GM23248 (cell line): ENCODE measurements at regions not wholly inside any gene's neighbourhood (a gene's known extent, or its start where the extent isn't known, plus 50 kb on each side); places are given as distances from the start of the nearest gene placed in this dataset.

Experiments
- EZH2 ChIP-seq: fragments of 200-600 bp; sonication (generic); IDR thresholded peaks from 2 replicates; pipeline ENCODE4 v1.6.1; 2018; ENCODE audit warnings: antibody characterized with exemption, mild to moderate bottlenecking; ENCODE audit not compliant: insufficient read depth, poor library complexity, severe bottlenecking
- EZH2phosphoT487 ChIP-seq: fragments of 200-600 bp; sonication (generic); IDR thresholded peaks from 2 replicates; pipeline ENCODE4 v1.6.1; 2018; ENCODE audit warnings: antibody characterized with exemption, moderate library complexity, mild to moderate bottlenecking, low read depth; ENCODE audit not compliant: insufficient read depth

DNA sequence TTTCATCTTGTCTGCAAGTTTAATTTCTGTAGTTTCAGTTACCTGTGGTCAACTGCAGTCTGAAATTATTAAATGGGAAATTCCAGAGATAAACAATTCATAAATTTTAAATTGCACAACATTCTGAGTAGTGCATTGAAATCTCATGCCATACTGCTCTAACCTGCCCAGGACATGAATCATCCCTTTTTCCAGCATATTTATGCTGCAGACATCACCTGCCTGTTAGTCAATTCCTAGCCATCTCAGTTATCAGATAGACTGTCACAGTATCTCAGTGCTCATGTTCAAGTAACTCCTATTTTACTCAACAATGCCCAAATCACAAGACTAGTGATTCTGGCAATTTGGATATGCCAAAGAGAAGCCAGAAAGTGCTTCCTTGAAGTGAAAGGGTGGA is 223.0 kb upstream of the GRIA1 start:
- no peak for TF ChIP-seq EZH2
- TF ChIP-seq EZH2phosphoT487 = no peak
